ENCODE measurements at regions not wholly inside any gene's neighbourhood (a gene's known extent, or its start where the extent isn't known, plus 50 kb on each side); places are given as distances from the start of the nearest gene placed in this dataset.
A peak's percentile ranks its signal among the peaks of the same experiment; 100 is the strongest.

GRCh38 chr2:217162533-217162932 is 302.7 kb upstream of the TNP1 start:
- POLR2A ChIA-PET: interaction anchor here (0.6 kb wide), 1 partner anchor 467 kb away, joined by 4 read pairs; the partner anchor contains the start of gene IGFBP5
- CTCF ChIA-PET: interaction anchor here (0.7 to 1.4 kb wide), 3 partner anchors 19 to 465 kb away, joined by 3 read pairs; no protein-coding TSS in a partner anchor

GRCh38 chr2:217160978-217161973 is 301.4 kb upstream of the TNP1 start:
- TF ChIP-seq CTCF (IDR thresholded peaks at IDR 0.05; ENCODE audit: insufficient read depth, low read depth, low read length): no peak
- ChIA-PET CTCF (interaction anchor here (0.9 to 1.4 kb wide), 3 partner anchors 12 to 465 kb away, joined by 3 to 4 read pairs (median 3); no protein-coding TSS in a partner anchor), POLR2A (interaction anchor here (0.6 kb wide), 1 partner anchor 158 kb away, joined by 17 read pairs; no protein-coding TSS in a partner anchor)
- no peak for DNase-seq (ENCODE audit: low read depth)
- Histone ChIP-seq H3K4me3 (ENCODE audit: low read depth, low read length) (no peak overlapping the region), H3K27me3 (ENCODE audit: control insufficient read depth, insufficient read depth, low read length) (no peaks in the 10 kb centered on the region; the same call in 1 of the 2 replicates), H3K36me3 (ENCODE audit: control insufficient read depth, insufficient read depth, low read length) (no peaks in the 10 kb centered on the region)

More at GRCh38 chr2:217162533-217162932, 302.7 kb upstream of the TNP1 start:
- Histone ChIP-seq H3K4me3 (ENCODE audit: low read depth, low read length) (no peak overlapping the region), H3K27me3 (ENCODE audit: control insufficient read depth, insufficient read depth, low read length) (no peaks in the 10 kb centered on the region; the same call in 1 of the 2 replicates), H3K36me3 (ENCODE audit: control insufficient read depth, insufficient read depth, low read length) (no peaks in the 10 kb centered on the region)
- peak; percentile 67 for DNase-seq (ENCODE audit: low read depth)
- TF ChIP-seq CTCF (IDR thresholded peaks at IDR 0.05; ENCODE audit: insufficient read depth, low read depth, low read length): no peak

GRCh38 chr2:217160103-217160743 is 300.4 kb upstream of the TNP1 start:
- Histone ChIP-seq H3K36me3 (ENCODE audit: control insufficient read depth, insufficient read depth, low read length) (no peaks in the 10 kb centered on the region), H3K27me3 (ENCODE audit: control insufficient read depth, insufficient read depth, low read length) (no peaks in the 10 kb centered on the region; the same call in 1 of the 2 replicates), H3K4me3 (ENCODE audit: low read depth, low read length) (no peak overlapping the region)
- ChIA-PET POLR2A (no interaction called here), CTCF (interaction anchor here (0.9 to 1.4 kb wide), 3 partner anchors 11 to 464 kb away, joined by 3 to 4 read pairs (median 3); no protein-coding TSS in a partner anchor)
- no peak for TF ChIP-seq CTCF (IDR thresholded peaks at IDR 0.05; ENCODE audit: insufficient read depth, low read depth, low read length)
- DNase-seq (ENCODE audit: low read depth): no peak

GRCh38 chr2:217158928-217159327 is 299.1 kb upstream of the TNP1 start:
- ChIA-PET POLR2A (no interaction called here), CTCF (no interaction called here)
- no peak for TF ChIP-seq CTCF (IDR thresholded peaks at IDR 0.05; ENCODE audit: insufficient read depth, low read depth, low read length)

GRCh38 chr2:217157581-217157980 is 297.7 kb upstream of the TNP1 start:
- no peak for DNase-seq (ENCODE audit: low read depth)
- Histone ChIP-seq H3K36me3 (ENCODE audit: control insufficient read depth, insufficient read depth, low read length) (no peaks in the 10 kb centered on the region), H3K4me3 (ENCODE audit: low read depth, low read length) (no peak overlapping the region), H3K27me3 (ENCODE audit: control insufficient read depth, insufficient read depth, low read length) (peaks cover 2% of the 10 kb centered on the region)
- CTCF ChIA-PET: interaction anchor here (0.7 to 1.2 kb wide), 3 partner anchors 36 to 638 kb away, joined by 3 read pairs; partner anchors contain the start of gene IGFBP5
- TF ChIP-seq CTCF (IDR thresholded peaks at IDR 0.05; ENCODE audit: insufficient read depth, low read depth, low read length): no peak
- POLR2A ChIA-PET: no interaction called here

More at GRCh38 chr2:217158928-217159327, 299.1 kb upstream of the TNP1 start:
- H3K27me3 ChIP-seq (ENCODE audit: control insufficient read depth, insufficient read depth, low read length): peaks cover 2% of the 10 kb centered on the region
- no peaks in the 10 kb centered on the region for H3K36me3 ChIP-seq (ENCODE audit: control insufficient read depth, insufficient read depth, low read length)
- no peak overlapping the region for H3K4me3 ChIP-seq (ENCODE audit: low read depth, low read length)
- DNase-seq (ENCODE audit: low read depth): no peak

Data from BJ (cell line).